CD4-positive, alpha-beta T cell treated with Interleukin-1 beta for 1 hour (primary cell): ENCODE measurements at regions not wholly inside any gene's neighbourhood (a gene's known extent, or its start where the extent isn't known, plus 50 kb on each side); places are given as distances from the start of the nearest gene placed in this dataset.
"Not testable (repeated sequence)": the region's sequence is repeated elsewhere in the genome, so short reads cannot be mapped to it uniquely, and the experiment has no call there.

Experiments
- DNase-seq, 2 donors: peaks; one replicate each; pipeline ENCODE4 v3.0.0-alpha.2; 2020 to 2022

DNA sequence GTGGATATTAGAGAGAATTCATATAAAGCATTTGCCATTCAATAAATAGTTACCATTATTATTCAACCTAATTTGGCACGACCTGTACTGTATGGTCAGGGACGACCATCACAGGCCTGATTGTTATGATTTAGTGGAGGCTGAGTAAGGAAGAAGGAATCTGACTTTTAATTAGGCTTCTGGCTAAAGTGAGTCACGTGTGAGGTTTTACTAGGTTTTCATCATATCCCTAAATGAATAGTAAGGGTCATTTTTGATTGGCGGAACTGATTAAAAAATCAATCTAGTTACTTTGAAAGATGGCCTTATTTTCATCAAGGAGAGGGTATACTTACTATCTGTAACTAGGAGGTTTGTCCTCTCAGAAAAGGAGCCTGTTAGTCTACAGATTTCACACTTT is 143.4 kb downstream of the ADCYAP1 start:
- DNase-seq = no peak

DNA sequence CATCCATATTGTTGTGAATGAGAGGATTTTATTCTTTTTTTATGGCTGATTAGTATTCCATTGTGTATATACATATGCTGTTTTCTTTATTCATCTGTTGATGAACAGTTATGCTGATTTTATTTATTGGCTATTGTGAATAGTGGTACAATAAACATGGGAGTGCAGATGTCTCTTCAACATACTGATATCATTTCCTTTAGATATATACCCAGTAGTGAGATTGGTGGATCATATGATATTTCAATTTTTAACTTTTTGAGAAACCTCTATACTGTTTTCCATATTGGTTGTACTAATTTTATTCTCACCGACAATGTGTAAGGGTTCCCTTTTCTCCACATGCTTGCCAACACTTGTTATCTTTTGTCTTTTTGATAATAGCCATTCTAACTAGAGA is 144.5 kb downstream of the ADCYAP1 start:
- no peak for DNase-seq

DNA sequence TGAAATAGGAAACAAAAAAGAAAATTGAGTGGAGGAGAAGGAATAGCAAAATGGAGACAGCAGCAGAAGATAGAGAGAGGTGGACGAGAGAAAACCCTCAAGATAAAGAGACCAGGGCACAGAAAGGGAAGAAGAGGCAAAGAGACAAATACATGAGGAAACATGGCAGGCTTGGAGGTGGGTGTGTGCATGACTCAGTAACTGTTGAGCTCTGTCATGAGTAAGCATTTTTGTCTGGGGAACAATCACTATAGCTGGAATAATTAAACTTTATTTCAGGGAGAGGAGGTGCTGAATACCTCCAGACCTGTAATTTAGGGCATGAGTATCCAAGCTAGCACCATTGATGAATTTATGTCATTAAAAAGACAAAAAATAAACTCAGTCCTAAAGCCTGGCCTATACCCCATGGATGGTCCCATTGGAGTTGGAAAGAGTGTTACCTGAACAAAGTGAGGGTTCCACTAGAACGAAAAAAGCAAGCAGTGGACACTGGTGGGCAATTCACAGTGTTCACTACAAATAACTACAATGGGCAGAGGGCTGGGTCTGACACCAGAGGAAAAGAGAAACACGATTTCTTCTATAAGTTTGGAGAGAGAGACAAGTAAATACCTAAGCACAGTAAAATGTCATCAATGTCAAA is 145.5 kb downstream of the ADCYAP1 start:
- no peak for DNase-seq

DNA sequence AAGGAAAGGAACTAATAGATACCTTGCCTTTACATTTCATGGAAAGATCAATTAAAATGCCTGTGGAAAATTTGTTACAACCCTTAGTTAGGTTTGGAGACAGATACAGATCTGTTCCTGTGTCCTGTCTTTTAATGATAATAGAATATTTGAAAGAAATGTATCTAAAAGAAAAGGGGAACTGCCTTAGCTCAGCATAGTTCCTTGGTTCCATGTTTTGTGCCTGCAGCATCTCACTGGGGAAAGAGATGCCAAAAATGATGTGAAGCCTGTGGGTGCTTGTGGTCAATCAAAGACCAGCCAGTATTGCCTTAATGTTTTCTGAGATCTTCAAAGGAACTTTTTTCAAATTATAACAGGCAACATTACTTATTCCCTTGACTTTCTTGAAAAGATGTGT is 147.6 kb downstream of the ADCYAP1 start:
- DNase-seq = no peak

DNA sequence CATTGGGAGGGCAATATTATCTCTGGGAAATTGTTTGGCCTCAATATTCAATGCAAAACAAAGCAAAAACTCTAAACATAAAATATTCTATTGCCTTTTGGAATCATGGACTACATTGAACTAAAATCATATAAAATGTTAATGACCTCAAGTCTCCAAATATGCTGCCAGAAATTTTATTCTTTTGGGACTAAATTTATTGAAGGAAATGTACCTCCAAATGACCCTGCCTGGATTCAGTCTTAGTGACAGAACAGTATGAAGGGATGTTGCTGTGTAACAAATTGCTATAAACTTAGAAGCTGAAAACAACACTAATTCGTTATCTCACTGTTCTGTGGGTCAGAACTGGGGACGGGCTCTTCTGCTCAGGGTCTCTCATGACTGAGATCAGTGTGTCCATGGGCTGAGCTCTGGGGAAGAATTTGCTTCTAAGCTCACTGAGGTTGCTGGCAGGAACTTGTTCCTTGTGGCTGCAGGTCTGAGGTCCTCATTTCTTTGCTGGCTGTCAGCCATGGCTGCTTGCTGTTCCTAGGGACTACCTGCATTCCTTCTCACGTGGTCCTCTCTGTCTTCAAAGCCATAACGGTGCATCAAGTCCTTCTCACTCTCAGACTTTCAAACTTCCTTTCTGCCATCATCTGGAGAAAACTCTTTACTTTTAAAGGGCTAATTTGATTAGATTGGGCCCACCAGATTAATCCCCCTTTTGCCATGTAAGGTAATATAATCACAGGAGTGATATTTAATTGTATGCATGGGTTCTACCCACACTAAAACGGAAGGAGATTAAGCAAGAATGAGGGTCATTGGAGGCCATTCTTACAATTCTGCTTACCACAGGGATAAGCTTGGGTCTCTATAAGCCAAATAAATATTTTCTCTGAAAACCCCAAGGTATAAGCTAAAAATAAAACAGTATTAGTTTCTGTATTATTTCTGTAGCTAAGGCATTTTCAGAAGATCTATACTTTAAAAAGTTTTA is 149.0 kb downstream of the ADCYAP1 start:
- DNase-seq = no peak

DNA sequence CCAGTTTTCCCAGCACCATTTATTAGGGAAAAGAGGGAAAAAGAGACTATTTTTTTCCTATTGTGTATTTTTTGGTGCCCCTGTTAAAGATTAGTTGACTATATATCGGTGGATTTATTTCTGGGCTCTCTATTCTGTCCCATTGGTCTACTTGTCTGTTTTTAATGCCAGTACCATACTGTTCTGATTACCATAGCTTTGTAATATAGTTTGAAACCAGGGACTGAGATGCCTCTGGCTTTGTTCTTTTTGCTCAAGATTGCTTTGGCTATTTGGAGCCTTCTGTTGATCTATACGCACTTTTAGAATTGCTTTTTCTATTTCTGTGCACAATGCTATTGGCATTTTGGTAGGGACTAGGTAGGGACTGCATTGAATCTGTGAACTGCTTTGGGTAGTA is 151.7 kb downstream of the ADCYAP1 start:
- DNase-seq = no peak

DNA sequence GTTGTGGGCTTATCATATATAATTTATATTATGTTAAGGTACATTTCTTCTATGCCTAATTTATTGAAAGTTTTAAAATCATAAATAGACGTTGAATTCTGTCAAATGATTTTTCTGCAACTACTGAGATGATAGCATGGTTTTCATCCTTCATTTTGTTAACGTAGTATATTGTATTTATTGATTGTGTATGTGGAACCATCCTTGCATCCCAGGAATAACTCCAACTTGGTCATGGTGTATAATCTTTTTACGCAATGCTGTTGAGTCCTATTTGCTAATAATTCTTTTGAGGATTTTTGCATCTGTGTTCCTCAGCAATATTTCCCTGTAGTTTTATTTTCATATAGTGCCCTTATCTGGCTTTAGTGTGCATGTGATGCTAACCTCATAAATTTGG is 152.7 kb downstream of the ADCYAP1 start:
- DNase-seq = no peak

DNA sequence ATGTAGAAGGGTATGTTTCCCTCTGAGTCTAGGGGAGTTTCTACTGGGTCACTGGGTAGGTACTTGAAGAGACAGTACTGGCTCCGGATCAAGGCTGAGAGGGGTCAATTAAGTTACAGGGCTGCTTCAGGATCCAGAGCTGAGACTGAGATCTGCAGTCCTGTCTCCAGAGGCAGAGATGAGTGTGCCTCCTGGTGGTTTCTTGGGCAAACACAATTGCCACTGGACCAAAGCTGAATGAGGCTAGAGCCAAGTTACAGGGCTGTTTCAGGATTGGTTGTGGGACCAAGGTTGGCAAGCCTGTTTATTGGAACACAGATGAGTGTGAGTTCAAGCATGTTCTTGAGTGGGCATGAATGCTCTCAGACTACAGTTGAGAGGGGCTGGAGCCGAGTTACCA is 157.9 kb downstream of the ADCYAP1 start:
- no peak for DNase-seq

DNA sequence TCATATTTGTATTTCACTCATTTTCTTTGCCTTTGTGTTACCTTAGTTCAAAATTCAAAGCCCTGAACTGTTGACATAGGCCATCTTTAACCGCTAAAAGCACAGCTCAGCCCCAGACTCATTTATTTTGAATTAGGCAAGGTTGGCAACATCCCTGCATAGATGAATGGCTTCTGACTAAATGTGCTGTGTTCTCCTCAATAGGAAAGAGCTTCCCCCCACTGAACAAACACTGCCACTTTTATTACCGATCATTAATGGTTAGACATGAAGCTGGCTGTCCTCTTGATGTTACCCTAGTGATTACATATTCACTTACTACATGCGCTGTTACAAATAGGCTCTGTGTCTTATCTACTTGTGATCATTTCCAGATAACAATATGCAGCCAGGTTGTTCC is 170.7 kb downstream of the ADCYAP1 start:
- no peak for DNase-seq

DNA sequence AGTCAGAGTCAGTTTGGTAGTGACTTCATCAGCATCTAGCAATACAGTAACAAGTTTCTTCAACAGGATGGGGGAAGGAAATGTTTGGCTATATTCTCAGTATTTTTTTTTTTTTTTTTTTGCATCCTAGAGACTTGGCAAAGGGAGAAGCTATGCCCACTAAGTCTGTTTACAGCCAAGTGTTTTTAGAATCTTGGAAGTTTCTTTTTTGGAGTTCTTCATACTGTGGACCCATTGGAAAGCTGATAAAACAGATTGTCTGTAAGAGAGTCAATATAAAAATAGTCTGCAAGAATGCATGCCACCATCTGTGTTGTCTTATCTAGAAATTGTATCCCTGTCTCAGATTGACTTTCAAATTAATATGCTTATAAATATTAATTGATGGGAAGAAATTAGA is 171.2 kb downstream of the ADCYAP1 start:
- DNase-seq = no peak

DNA sequence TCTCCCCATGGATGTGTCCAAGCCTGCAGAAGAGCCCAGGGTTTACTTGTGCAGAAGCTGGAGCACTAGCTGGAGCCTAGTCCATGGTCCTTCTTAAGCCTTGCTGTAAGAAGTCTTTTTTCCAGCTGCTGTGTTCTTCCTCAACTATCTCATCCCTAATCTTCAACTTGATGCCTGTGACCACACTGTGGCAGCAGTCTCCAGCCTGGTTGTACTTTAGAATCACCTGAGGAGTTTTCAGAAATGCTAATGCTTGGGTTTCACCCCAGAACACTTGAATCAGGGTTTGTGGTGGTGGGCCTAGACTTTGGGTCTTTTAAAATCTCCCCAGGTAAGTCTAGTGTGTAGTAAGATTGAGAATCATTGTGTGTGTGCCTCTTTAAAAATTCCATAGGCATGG is 173.6 kb downstream of the ADCYAP1 start:
- DNase-seq = no peak

DNA sequence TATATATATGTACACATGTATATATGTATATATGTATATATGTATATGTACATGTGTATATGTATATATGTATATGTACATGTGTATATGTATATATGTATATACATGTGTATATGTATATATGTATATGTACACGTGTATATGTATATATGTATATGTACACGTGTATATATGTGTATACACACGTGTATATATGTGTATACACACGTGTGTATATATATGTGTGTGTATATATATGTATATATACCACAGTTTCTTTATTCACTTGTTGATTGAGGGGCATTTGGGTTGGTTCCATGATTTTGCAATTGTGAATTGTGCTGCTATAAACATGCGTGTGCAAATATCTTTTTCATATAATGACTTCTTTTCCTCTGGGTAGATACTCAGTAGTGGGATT is 179.0 kb downstream of the ADCYAP1 start:
- not testable (repeated sequence) for DNase-seq

DNA sequence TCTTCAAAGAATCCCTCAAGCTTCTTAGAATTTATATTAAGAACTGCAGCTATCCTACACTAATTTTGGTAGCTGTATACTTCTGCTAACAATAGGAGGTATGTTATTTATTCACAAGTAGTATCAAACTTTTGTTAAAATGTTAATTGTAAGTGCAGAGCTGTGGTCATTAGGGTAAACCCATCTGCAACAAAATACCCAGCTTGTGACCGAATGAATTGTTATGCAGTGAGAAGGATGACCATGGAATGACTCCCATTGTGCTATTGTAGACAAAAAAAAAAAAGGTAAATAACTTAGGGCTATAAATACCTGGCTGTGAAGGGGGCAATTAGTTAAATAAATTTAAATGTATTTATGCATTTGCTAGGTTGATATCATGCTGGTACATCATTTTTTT is 186.1 kb downstream of the ADCYAP1 start:
- no peak for DNase-seq

DNA sequence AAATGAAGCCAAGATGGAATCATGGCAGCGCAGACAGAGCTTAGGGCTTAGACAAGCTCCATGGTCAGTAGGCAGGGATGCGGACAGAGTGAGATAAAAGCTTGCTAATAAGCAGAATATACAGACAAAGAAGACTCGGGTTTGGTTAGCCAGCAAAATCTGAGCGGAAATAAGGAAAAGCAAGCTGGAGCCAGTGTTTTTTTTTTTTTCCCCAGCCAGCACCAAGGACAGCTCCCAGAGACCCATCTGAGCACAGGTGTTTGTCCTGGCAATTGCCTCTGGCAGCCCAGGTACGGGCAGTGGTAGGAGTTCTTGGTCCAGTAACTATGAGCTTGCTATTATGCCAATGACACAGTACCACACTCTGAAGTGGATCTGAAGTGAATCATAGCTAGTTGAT is 187.6 kb downstream of the ADCYAP1 start:
- no peak for DNase-seq

DNA sequence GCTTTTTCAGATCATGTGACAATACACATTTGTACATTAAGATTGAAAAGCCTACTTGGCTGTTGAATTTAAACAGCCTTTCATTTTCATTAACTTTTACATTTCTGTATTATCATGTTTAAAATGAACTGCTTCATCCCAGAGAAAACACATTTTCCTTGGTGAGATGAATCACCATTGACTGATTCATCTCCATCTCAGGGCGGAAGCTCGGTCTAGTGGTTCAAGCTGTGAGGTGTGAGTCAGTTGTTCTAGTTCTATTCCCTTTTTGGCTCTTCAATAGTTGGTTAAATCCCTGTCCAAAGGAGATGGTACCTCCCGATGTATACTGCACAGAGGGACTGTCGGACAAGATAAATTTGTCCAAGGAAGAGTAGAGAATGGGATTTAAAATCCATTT is 189.7 kb downstream of the ADCYAP1 start:
- DNase-seq = no peak

DNA sequence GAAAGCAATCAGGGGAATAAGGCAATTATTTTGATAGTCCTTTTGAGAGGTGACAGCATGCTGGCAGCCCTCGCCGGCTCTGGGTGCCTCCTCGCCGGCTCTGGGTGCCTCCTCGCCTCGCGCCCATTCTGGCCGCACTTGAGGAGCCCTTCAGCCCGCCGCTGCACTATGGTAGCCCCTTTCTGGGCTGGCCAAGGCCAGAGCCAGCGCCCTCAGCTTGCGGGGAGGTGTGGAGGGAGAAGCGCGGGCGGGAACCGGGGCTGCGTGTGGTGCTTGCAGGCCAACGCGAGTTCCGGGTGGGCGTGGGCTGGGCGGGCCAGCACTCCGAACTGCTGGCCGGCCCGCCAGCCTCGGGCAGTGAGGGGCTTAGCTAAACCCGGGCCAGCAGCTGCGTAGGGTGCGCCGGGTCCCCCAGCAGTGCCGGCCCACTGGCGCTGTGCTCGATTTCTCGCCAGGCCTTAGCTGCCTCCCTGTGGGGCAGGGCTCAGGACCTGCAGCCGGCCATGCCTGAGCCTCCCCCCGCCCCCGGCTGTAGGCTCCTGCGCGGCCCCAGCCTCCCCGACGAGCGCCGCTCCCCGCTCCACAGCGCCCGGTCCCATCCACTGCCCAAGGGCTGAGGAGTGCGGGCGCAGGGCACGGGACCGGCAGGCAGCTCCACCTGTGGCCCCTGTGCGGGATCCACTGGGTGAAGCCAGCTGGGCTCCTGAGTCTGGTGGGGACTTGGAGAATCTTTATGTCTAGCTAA is 193.5 kb downstream of the ADCYAP1 start:
- DNase-seq = not testable (repeated sequence)

DNA sequence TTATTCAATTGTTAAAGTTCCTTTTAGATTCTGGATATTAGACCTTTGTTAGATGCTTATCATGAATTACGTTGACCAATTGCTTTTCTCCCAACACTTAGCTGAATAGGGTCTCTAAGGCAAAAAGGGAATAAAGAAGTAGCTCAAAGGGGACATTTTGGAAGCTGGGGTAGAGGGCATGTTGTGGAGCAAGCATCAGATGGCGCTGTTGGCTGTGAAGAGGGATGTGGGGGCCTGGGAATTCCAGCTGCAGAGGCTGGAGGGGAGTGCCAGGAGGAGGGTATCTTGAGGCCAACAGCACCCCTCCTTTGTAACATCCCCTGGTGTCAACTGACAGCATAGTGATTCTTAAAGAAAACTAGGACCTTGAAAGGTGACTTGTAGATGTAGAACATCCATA is 198.2 kb downstream of the ADCYAP1 start:
- DNase-seq = no peak

DNA sequence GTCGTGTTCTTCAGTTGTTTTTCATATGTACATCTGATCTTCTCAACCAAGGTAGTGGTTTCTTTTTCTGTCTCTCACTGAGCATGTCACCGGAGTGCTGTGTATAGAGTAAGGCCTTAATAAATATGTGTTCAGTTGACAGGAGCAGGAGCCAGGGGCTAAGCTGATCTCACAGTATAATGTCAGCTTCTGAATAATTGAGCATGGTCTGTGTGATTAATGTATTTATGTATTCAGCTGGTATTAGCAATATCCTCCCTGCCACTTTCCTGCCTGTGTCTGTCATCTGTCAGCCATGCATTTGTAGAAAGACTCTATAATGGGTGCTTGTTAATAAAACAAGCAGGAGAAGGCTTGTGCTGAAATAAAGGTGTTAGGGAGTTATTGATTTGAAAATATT is 198.9 kb downstream of the ADCYAP1 start:
- DNase-seq = no peak

DNA sequence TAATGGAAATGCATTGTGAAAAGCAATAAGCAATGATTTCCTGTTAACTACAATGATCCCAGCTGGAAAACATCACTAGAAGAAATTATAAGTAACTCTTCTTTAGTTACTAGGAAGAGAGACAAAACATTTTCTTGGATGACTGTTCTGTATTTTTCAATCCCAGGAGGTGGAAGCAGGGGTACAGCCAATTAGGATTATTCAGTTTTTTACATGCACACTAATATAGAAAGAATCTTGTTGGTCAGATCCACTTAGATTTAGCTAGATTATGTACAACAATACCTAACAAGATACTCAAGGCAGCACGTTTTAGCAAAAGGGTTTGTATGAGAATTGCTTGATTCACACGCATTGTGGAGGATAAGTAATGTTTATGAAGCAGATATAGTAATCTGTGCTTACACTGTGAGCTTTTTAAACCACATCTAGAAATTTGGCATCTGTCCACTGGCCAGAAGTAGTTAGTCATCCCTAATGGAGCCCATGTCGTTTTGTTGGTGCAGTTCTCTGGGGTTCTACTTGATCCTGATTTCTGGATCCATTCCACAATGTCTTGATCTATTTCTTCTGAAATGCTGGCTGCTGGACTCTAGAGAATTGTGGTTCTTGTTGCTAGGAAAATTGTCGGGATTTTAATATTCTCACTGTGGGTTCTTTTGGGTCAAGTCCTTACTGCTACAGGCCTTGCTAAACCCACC is 199.7 kb downstream of the ADCYAP1 start:
- DNase-seq = no peak

DNA sequence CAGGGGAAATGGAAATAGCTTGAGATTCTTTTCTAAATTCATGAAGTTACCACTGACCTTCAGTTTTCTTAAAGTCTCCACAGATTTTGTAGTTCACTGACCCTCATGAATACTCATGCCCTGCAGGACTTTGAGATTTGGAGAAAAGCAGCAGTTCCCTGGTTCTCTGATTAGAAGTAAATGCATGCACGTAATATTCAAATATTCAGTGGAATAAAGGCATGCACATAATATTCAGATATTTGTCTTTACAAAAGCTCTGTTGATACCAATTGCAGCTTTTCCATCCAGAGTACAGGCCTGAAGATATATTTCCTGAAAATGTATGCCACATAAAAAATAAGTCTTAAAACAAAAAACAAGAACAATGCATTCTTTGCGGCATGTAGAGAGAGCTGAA is 219.8 kb downstream of the ADCYAP1 start:
- no peak for DNase-seq

DNA sequence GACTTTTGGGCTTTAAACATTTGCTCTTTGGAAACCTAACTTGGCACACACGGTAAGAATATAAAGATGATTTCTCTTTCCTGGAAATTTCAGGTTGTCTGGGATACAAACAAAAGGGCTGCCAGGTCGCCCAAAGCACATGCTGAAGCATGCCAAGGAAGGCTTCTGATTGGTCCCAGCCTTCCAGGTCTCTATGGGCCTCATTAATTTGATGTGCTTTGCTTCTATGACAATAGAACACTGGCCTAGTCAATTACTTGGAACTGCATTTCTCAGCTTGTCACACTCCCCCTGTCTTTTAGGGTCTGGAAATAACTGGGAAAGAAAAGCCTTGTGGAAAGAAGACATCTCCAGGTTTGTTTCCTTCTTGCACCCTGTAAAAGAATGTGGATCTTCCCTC is 228.9 kb downstream of the ADCYAP1 start:
- DNase-seq = no peak

DNA sequence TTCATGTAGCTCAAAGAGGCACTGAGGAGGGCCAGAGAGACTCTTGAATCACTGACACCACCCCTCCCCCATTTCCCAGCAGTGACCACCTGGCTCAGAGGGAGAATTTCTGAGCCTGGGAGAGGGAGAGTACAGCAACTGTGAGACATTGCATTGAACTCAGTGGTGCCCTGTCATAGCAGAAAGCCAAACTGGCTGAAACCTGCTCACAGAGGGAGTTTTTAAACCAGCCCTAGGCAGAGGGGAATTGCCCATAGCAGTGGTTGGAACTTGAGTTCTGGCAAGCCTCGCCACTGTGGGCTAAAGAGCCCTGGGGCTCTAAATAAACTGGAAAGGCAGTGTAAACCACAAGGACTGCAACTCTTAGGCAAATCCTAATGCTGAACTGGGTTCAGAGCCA is 243.1 kb downstream of the ADCYAP1 start:
- DNase-seq = no peak

DNA sequence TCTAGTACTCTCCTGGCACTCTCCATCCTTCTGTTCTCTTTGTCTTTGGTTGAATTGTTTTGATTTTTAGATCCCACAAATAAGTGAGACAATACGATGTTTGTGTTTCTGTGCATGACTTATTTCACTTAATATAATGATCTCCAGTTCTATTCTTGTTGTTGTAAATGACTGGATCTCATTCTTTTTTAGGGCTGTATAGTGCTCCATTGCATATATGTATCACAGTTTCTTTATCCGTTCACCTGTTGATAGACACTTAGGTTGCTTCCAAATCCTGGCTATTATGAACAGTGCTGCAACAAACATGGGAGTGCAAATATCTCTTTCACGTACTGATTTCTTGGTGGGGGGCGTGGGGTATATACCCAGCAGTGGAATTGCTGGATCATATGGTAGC is 245.0 kb downstream of the ADCYAP1 start:
- DNase-seq = no peak
